ENCODE measurements at regions not wholly inside any gene's neighbourhood (a gene's known extent, or its start where the extent isn't known, plus 50 kb on each side); places are given as distances from the start of the nearest gene placed in this dataset.

GRCh38 chr5:117230375-117230774, 655.8 kb upstream of the SEMA6A start:
- DNase-seq (ENCODE audit: low read depth) = no peak
- in situ Hi-C loops (cut with HindIII; ENCODE audit: low pct_unique_long_range_greater_than_20kb, low sequenced_read_pairs) = no loop called here

DNA sequence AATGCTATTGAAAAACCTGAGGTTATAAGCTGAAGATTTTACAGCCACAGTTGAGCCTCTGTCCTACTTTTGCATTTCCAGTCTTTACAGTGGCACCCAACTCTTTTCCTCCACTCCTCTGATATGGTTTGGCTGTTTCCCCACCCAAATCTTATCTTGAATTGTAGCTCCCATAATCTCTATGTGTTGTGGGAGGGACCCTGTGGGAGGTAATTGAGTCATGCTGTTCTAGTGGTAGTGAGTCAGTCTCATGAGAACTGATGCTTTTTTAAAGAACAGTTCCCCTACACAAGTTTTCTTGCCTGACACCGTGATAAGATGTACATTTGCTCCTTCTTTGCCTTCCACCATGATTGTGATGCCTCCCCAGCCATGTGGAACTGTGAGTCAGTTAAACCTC, 646.1 kb upstream of the SEMA6A start:
- no peak for DNase-seq (ENCODE audit: low read depth)
- in situ Hi-C loops (cut with HindIII; ENCODE audit: low pct_unique_long_range_greater_than_20kb, low sequenced_read_pairs) = no loop called here

- DNase-seq (ENCODE audit: low read depth) = no peak
- in situ Hi-C loops (cut with HindIII; ENCODE audit: low pct_unique_long_range_greater_than_20kb, low sequenced_read_pairs) = no loop called here
These were observed 644.2 kb upstream of the SEMA6A start for GRCh38 chr5:117218789-117219188.

DNA sequence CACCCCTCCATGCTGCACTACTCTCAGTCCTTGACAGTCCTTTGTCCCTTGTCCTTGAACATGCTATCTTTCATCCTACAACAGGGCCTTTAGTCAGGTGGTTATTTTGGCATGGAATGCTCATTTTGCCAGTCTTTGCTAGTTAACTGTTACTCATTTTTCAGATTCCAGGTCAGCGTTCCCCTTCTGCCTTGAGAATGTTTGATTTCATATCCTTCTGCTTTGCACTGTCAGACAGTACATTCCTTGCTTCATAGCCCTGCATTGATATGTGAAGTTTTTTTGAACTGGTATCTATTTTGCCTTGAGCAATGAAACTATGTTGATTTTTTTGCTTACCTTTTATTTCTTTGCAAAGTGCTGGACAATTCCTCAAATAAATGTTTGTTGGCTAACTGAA, 638.2 kb upstream of the SEMA6A start:
- DNase-seq (ENCODE audit: low read depth) = no peak
- in situ Hi-C loops (cut with HindIII; ENCODE audit: low pct_unique_long_range_greater_than_20kb, low sequenced_read_pairs) = no loop called here

DNA sequence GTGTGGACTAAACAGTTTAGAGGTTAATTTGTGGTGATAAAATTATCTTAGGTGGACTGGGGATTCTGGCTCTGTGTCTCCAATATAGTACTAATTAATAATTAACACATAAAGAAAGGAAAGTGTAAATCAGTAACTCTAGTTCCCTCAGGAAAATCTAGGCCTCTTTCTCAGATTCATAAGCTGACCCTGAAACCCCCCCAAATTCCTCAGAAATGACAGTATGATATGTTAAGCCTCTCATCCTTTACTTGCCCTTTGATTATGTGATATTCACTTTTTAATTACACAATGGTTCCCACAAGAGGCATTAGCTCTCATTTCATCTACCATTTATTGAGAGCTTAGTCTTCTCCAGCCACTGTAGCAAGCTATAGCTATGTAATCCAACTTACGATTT, 636.2 kb upstream of the SEMA6A start:
- in situ Hi-C loops (cut with HindIII; ENCODE audit: low pct_unique_long_range_greater_than_20kb, low sequenced_read_pairs) = no loop called here
- DNase-seq (ENCODE audit: low read depth) = no peak

DNA sequence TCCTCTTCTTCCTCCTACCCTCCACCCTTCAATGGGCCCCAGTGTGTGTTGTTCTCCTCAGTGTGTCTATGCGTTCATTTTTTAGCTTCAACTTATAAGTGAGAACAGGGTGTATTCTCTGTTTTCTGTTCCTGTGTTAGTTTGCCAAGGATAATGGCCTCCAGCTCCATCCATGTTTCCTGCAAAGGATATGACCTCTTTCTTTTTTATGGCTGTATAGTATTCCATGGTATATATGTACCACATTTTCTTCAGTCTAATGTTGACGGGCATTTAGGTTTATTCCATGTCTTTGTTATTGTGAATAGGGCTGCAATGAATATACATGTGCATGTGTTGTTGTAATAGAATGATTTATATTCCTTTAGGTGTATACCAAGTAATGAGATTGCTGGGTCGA, 634.9 kb upstream of the SEMA6A start:
- DNase-seq (ENCODE audit: low read depth) = no peak
- in situ Hi-C loops (cut with HindIII; ENCODE audit: low pct_unique_long_range_greater_than_20kb, low sequenced_read_pairs) = no loop called here

GRCh38 chr5:117207088-117207668, 632.6 kb upstream of the SEMA6A start:
- DNase-seq (ENCODE audit: low read depth) = no peak
- in situ Hi-C loops (cut with HindIII; ENCODE audit: low pct_unique_long_range_greater_than_20kb, low sequenced_read_pairs) = no loop called here

DNA sequence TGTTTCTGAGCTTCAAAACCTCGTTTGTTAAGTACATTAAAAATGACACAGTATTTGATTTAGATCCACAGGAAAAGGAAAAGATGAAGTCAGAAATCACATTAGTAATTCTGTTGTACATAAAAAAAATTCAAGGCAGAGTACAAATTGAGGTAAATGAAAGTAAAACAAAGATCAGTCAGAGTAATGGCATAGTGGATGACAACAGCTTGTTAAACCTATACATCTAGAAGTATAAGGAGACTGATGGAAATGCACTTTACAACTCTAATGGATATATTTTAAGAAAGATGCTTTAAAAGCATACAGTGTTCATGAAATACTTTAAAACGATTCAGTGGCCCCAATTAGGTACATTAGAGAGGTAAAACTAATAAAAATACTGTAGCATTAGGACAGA, 631.3 kb upstream of the SEMA6A start:
- in situ Hi-C loops (cut with HindIII; ENCODE audit: low pct_unique_long_range_greater_than_20kb, low sequenced_read_pairs) = no loop called here
- no peak for DNase-seq (ENCODE audit: low read depth)

GRCh38 chr5:117204926-117205869, 630.6 kb upstream of the SEMA6A start:
- in situ Hi-C loops (cut with HindIII; ENCODE audit: low pct_unique_long_range_greater_than_20kb, low sequenced_read_pairs) = no loop called here
- DNase-seq (ENCODE audit: low read depth) = no peak

DNA sequence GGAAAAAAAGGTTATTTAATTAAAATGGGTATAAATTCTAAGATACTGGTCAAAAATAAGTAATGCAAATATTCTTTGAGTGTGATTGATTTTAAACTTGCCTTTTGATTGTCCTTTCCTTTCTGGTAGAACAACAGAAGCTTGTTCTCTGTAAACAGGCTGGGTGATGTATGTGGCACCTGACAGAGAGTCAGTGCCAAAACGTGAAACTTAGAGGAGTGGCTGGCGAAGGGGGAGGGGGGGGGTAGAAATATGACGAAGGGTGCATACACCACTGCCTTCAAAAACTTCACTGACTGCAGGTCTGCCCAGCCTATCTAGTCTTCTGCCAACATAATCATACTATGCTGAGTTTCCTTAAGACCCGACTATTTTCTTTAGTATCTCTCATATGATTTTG, 629.8 kb upstream of the SEMA6A start:
- no peak for DNase-seq (ENCODE audit: low read depth)
- in situ Hi-C loops (cut with HindIII; ENCODE audit: low pct_unique_long_range_greater_than_20kb, low sequenced_read_pairs) = no loop called here

- in situ Hi-C loops (cut with HindIII; ENCODE audit: low pct_unique_long_range_greater_than_20kb, low sequenced_read_pairs) = no loop called here
- DNase-seq (ENCODE audit: low read depth) = no peak
These were observed 629.0 kb upstream of the SEMA6A start for GRCh38 chr5:117203584-117203983.

- no peak for DNase-seq (ENCODE audit: low read depth)
- in situ Hi-C loops (cut with HindIII; ENCODE audit: low pct_unique_long_range_greater_than_20kb, low sequenced_read_pairs) = no loop called here
These were observed 626.4 kb upstream of the SEMA6A start for GRCh38 chr5:117201001-117201400.

- in situ Hi-C loops (cut with HindIII; ENCODE audit: low pct_unique_long_range_greater_than_20kb, low sequenced_read_pairs) = no loop called here
- DNase-seq (ENCODE audit: low read depth) = no peak
These were observed 620.5 kb upstream of the SEMA6A start for GRCh38 chr5:117195076-117195475.

- DNase-seq (ENCODE audit: low read depth) = no peak
- in situ Hi-C loops (cut with HindIII; ENCODE audit: low pct_unique_long_range_greater_than_20kb, low sequenced_read_pairs) = no loop called here
These were observed 616.6 kb upstream of the SEMA6A start for GRCh38 chr5:117191251-117191650.

DNA sequence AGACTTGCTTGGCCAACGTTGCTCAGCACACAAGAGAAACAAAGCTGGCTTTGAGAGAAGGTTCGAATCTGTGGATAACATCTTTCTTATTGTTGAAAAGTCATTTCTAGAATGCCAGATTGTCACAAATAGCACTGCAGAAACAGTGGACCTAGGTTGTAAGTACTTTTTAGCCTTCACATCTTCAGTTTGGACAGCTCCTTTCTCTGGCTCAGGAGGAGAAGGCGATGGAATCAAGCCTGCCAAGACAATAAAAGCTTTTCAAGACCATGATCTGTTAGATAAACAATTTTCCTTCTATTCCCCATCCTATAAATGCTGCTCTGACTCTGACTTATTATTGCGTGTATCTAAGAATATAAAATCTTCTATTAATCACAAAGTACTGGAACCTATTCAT, 615.2 kb upstream of the SEMA6A start:
- no peak for DNase-seq (ENCODE audit: low read depth)
- in situ Hi-C loops (cut with HindIII; ENCODE audit: low pct_unique_long_range_greater_than_20kb, low sequenced_read_pairs) = no loop called here

GRCh38 chr5:117188211-117188610, 613.6 kb upstream of the SEMA6A start:
- in situ Hi-C loops (cut with HindIII; ENCODE audit: low pct_unique_long_range_greater_than_20kb, low sequenced_read_pairs) = no loop called here
- no peak for DNase-seq (ENCODE audit: low read depth)

- no peak for DNase-seq (ENCODE audit: low read depth)
- in situ Hi-C loops (cut with HindIII; ENCODE audit: low pct_unique_long_range_greater_than_20kb, low sequenced_read_pairs) = no loop called here
These were observed 612.1 kb upstream of the SEMA6A start for GRCh38 chr5:117186751-117187150.

- in situ Hi-C loops (cut with HindIII; ENCODE audit: low pct_unique_long_range_greater_than_20kb, low sequenced_read_pairs) = no loop called here
- no peak for DNase-seq (ENCODE audit: low read depth)
These were observed 608.7 kb upstream of the SEMA6A start for GRCh38 chr5:117183326-117183725.

GRCh38 chr5:117182104-117182503, 607.5 kb upstream of the SEMA6A start:
- in situ Hi-C loops (cut with HindIII; ENCODE audit: low pct_unique_long_range_greater_than_20kb, low sequenced_read_pairs) = no loop called here

DNA sequence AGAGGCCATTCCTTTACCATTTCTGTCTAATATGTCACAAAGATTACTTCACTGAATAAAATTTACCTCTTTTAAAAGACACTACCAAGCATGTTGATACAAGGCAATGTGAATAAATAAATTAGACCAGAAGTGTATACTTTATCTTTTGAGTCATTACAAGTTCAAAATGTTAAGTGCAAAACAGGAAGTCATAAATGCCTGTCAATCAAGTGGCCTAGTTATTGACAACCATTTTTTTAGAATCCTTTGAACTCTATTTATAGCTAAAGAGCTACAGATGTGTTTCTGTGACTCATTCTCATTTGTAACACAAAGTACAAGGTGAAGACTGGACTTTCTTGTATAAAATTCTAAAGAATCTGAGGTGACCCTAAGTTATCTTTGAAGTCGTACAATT, 602.7 kb upstream of the SEMA6A start:
- DNase-seq (ENCODE audit: low read depth) = no peak
- in situ Hi-C loops (cut with HindIII; ENCODE audit: low pct_unique_long_range_greater_than_20kb, low sequenced_read_pairs) = no loop called here

More at GRCh38 chr5:117182104-117182503, 607.5 kb upstream of the SEMA6A start:
- no peak for DNase-seq (ENCODE audit: low read depth)

All from Caki2 (cell line).